ENCODE measurements at regions not wholly inside any gene's neighbourhood (a gene's known extent, or its start where the extent isn't known, plus 50 kb on each side); places are given as distances from the start of the nearest gene placed in this dataset.

- TF ChIP-seq POLR2A (IDR thresholded peaks at IDR 0.05): no peak
- TF ChIP-seq, protein P1, sequence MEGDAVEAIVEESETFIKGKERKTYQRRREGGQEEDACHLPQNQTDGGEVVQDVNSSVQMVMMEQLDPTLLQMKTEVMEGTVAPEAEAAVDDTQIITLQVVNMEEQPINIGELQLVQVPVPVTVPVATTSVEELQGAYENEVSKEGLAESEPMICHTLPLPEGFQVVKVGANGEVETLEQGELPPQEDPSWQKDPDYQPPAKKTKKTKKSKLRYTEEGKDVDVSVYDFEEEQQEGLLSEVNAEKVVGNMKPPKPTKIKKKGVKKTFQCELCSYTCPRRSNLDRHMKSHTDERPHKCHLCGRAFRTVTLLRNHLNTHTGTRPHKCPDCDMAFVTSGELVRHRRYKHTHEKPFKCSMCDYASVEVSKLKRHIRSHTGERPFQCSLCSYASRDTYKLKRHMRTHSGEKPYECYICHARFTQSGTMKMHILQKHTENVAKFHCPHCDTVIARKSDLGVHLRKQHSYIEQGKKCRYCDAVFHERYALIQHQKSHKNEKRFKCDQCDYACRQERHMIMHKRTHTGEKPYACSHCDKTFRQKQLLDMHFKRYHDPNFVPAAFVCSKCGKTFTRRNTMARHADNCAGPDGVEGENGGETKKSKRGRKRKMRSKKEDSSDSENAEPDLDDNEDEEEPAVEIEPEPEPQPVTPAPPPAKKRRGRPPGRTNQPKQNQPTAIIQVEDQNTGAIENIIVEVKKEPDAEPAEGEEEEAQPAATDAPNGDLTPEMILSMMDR (IDR thresholded peaks at IDR 0.05): no peak
These were observed 184.4 kb downstream of the KCNS3 start for GRCh38 chr2:18062892-18063291.
